Gastroesophageal sphincter (tissue), 4 donors: ENCODE measurements at regions not wholly inside any gene's neighbourhood (a gene's known extent, or its start where the extent isn't known, plus 50 kb on each side); places are given as distances from the start of the nearest gene placed in this dataset.

Experiments
- ATAC-seq: fragments of 150-250 bp; one replicate; pipeline ENCODE4 v1.9.1; 2016; ENCODE audit warnings: mild to moderate bottlenecking, moderate library complexity
- H3K27ac ChIP-seq, 4 donors: fragments of 200-600 bp; sonication (generic) in 3 of 4; 1 replicate in 3 of 4; 2 replicates in 1 of 4; pipeline ENCODE4 v1.5.1; 2016 to 2019
- H3K27me3 ChIP-seq: fragments of 200-600 bp; sonication (generic); one replicate; pipeline ENCODE4 v1.5.1; 2019
- H3K36me3 ChIP-seq, 2 donors: fragments of 200-600 bp; sonication (generic); one replicate each; pipeline ENCODE4 v1.5.1; 2019; ENCODE audit warnings: control low read depth in 1 of 2
- H3K4me1 ChIP-seq, 3 donors: fragments of 200-600 bp; sonication (generic); 1 replicate in 2 of 3; 2 replicates in 1 of 3; pipeline ENCODE4 v1.5.1; 2016 to 2019; ENCODE audit warnings: control low read depth in 2 of 3
- H3K4me3 ChIP-seq, 2 donors: fragments of 200-600 bp; sonication (generic); one replicate each; pipeline ENCODE4 v1.5.1; 2019; ENCODE audit warnings: mild to moderate bottlenecking in 1 of 2, moderate library complexity in 1 of 2
- H3K9me3 ChIP-seq, 3 donors: fragments of 200-600 bp; sonication (generic); one replicate each; pipeline ENCODE4 v1.5.1; 2017 to 2019; ENCODE audit warnings: control low read depth in 2 of 3
- CTCF ChIP-seq, 4 experiments: fragments of 200-600 bp in 2 of 4; fragments of 450-650 bp in 2 of 4; sonication (generic) in 1 of 4; IDR thresholded peaks; one replicate each; pipeline ENCODE4 v1.5.1; 2017 to 2019; ENCODE audit warnings: antibody characterized with exemption in 4 of 4, mild to moderate bottlenecking in 2 of 4, moderate library complexity in 2 of 4
- EP300 ChIP-seq: sonication (generic); formaldehyde crosslinking; IDR thresholded peaks from one replicate; pipeline ENCODE4 v1.6.1; 2017; ENCODE audit warnings: antibody characterized with exemption, mild to moderate bottlenecking
- POLR2A ChIP-seq, 2 donors: fragments of 450-650 bp; IDR thresholded peaks; one replicate each; pipeline ENCODE4 v1.6.1; 2017; ENCODE audit warnings: antibody characterized with exemption in 2 of 2, mild to moderate bottlenecking in 2 of 2, moderate library complexity in 1 of 2
- POLR2AphosphoS5 ChIP-seq: sonication (generic); formaldehyde crosslinking; IDR thresholded peaks from one replicate; pipeline ENCODE4 v1.6.1; 2017; ENCODE audit warnings: antibody characterized with exemption
- WGBS, 2 donors: methylation state at CpG; one replicate each; pipeline ENCODE4 v1.1.5; 2018; ENCODE audit warnings: low coverage in 1 of 2; 5-methylcytosine and 5-hydroxymethylcytosine counted together

GRCh38 chr2:196247976-196248280 lies 76.5 kb upstream of the STK17B start:
- H3K4me3 ChIP-seq, result no peak overlapping the region
- no peaks in the 10 kb centered on the region for H3K9me3 ChIP-seq
- WGBS, 2 donors, result 15 to 32% methylated on average over 3 of the region's 3 CpGs
- H3K27me3 ChIP-seq, result no peaks in the 10 kb centered on the region
- peak overlapping the region in 3 of 4 donors; percentile 41 to 55 (median 51) for H3K27ac ChIP-seq
- no peak for ATAC-seq
- peaks cover 0 to 3% (median 0%) of the 10 kb centered on the region in 3 donors for H3K4me1 ChIP-seq
- H3K36me3 ChIP-seq, result no peaks in the 10 kb centered on the region
- TF ChIP-seq EP300 (no peak), POLR2A (IDR thresholded peaks at IDR 0.05) (no peak), CTCF (IDR thresholded peaks at IDR 0.05) (no peak), POLR2AphosphoS5 (no peak)

DNA sequence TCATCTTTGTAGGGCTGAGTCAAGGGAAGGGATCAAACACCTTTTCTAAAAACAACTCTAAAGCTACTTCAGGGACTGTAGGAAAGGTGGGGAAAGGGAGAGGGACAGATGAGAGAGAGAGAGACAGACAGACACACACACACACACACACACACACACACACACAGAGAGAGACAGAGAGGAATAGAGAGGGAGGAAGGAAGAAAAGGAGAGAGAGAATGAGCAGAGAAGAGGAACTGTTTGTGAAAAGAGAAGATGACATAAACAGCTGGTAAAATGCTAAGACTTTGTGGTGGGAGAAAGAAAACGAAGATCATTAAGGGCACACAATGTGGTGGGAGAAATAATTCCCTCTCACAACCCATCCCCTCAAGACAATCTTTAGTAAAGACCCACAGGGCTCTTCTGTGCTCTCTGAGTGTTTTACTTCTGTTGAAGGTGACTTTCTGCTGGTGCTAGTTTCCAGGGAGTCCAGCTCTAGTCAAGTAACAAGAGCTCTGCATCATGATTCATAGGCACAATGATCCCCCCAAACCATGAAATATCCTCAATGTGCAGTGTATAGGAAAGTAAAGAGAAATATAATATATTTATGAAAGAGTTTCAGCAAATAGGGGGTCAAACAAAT lies 77.2 kb upstream of the STK17B start:
- Histone ChIP-seq H3K4me1 (peaks cover 0 to 3% (median 0%) of the 10 kb centered on the region in 3 donors), H3K27ac (peak overlapping the region; percentile 25 to 55 (median 46)), H3K4me3 (no peak overlapping the region), H3K9me3 (no peaks in the 10 kb centered on the region), H3K36me3 (no peaks in the 10 kb centered on the region), H3K27me3 (no peaks in the 10 kb centered on the region)
- no peak for ATAC-seq
- no peak for TF ChIP-seq EP300
- TF ChIP-seq POLR2AphosphoS5, result no peak
- no peak for TF ChIP-seq CTCF (IDR thresholded peaks at IDR 0.05)
- TF ChIP-seq POLR2A (IDR thresholded peaks at IDR 0.05), result no peak
- WGBS, 2 donors, result 75 to 100% methylated on average over 1 of the region's 1 CpG

GRCh38 chr2:196249171-196249570 lies 77.8 kb upstream of the STK17B start:
- TF ChIP-seq POLR2A (IDR thresholded peaks at IDR 0.05) (no peak), POLR2AphosphoS5 (no peak), CTCF (IDR thresholded peaks at IDR 0.05) (no peak), EP300 (no peak)
- 0 to 89% methylated on average over 1 of the region's 1 CpG for WGBS, 2 donors
- Histone ChIP-seq H3K27me3 (no peaks in the 10 kb centered on the region), H3K9me3 (no peaks in the 10 kb centered on the region), H3K36me3 (no peaks in the 10 kb centered on the region), H3K4me1 (peaks cover 0 to 3% (median 0%) of the 10 kb centered on the region in 3 donors), H3K4me3 (no peak overlapping the region), H3K27ac (no peak overlapping the region)
- ATAC-seq, result no peak

GRCh38 chr2:196249860-196250259 lies 78.5 kb upstream of the STK17B start:
- no peaks in the 10 kb centered on the region for H3K9me3 ChIP-seq
- 76 to 86% methylated on average over 2 to 3 of the region's 3 CpGs for WGBS, 2 donors
- no peaks in the 10 kb centered on the region for H3K27me3 ChIP-seq
- H3K4me1 ChIP-seq, result peaks cover 0 to 3% (median 0%) of the 10 kb centered on the region in 3 donors
- ATAC-seq, result no peak
- TF ChIP-seq POLR2A (IDR thresholded peaks at IDR 0.05) (no peak), CTCF (IDR thresholded peaks at IDR 0.05) (no peak), POLR2AphosphoS5 (no peak), EP300 (no peak)
- no peak overlapping the region for H3K27ac ChIP-seq
- no peaks in the 10 kb centered on the region for H3K36me3 ChIP-seq
- H3K4me3 ChIP-seq, result no peak overlapping the region

GRCh38 chr2:196251132-196251531 lies 79.8 kb upstream of the STK17B start:
- Histone ChIP-seq H3K27ac (no peak overlapping the region), H3K36me3 (no peaks in the 10 kb centered on the region), H3K4me3 (no peak overlapping the region), H3K27me3 (no peaks in the 10 kb centered on the region), H3K9me3 (no peaks in the 10 kb centered on the region), H3K4me1 (peaks cover 0 to 3% (median 0%) of the 10 kb centered on the region in 3 donors)
- ATAC-seq, result no peak
- TF ChIP-seq CTCF (IDR thresholded peaks at IDR 0.05) (no peak), POLR2AphosphoS5 (no peak)
- WGBS, 2 donors, result 94 to 100% methylated on average over 2 to 3 of the region's 3 CpGs
